22Rv1 (cell line): ENCODE measurements at regions not wholly inside any gene's neighbourhood (a gene's known extent, or its start where the extent isn't known, plus 50 kb on each side); places are given as distances from the start of the nearest gene placed in this dataset.
"Not testable (repeated sequence)": the region's sequence is repeated elsewhere in the genome, so short reads cannot be mapped to it uniquely, and the experiment has no call there.

Source experiments
- ZFX ChIP-seq: fragments of 450-650 bp; IDR thresholded peaks from 2 replicates; pipeline ENCODE4 v1.6.1; 2017; ENCODE audit warnings: antibody characterized with exemption, borderline replicate concordance
- TF ChIP-seq, protein P1 (sequence below): fragments of 450-650 bp; IDR thresholded peaks from 2 replicates; pipeline ENCODE4 v1.5.1; 2017; ENCODE audit warnings: mild to moderate bottlenecking

DNA sequence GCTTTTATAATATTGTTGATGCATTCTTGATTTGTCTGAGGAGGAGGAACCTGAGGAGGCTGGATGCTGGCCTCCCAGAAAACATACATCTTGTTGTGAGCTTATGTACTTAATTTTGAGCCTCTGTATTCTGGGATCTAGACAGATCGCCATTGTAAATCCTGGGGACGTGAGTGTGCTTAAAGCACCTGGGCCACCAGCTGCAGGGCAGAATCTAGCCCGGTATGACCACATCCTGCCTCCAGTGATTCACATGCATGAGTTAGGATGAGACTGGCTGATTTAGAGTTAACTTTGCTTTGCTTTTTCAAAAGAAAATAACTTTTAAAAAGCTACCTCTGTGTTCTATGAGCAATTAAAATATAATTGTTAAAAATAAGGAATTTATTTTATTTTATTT is 364.6 kb upstream of the TGIF2LX start:
- TF ChIP-seq, protein P1, sequence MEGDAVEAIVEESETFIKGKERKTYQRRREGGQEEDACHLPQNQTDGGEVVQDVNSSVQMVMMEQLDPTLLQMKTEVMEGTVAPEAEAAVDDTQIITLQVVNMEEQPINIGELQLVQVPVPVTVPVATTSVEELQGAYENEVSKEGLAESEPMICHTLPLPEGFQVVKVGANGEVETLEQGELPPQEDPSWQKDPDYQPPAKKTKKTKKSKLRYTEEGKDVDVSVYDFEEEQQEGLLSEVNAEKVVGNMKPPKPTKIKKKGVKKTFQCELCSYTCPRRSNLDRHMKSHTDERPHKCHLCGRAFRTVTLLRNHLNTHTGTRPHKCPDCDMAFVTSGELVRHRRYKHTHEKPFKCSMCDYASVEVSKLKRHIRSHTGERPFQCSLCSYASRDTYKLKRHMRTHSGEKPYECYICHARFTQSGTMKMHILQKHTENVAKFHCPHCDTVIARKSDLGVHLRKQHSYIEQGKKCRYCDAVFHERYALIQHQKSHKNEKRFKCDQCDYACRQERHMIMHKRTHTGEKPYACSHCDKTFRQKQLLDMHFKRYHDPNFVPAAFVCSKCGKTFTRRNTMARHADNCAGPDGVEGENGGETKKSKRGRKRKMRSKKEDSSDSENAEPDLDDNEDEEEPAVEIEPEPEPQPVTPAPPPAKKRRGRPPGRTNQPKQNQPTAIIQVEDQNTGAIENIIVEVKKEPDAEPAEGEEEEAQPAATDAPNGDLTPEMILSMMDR, result not testable (repeated sequence)
- not testable (repeated sequence) for TF ChIP-seq ZFX
